ENCODE measurements at regions not wholly inside any gene's neighbourhood (a gene's known extent, or its start where the extent isn't known, plus 50 kb on each side); places are given as distances from the start of the nearest gene placed in this dataset.

DNA sequence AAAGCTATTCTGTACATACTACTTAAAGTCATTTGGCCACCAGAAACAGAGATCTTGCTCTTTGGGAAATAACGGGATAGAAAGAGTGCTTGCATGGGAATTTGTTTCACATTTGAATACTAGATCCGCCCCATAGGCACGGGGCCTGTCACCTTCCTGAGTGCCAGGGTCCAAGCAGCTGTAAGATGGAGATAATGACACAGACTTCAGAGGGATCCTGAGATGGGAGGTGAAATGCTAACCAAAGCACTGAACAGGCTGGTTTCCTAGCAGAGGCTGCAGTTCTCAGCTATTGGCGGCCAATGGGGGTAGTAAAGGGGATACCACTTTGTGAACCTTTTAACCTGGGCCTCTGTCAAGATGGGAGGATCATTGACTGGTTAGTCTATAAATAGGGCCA, 225.4 kb downstream of the IRF8 start:
- Histone ChIP-seq H3K36me3 (ENCODE audit: control insufficient read depth, insufficient read depth, low read length) (no peaks in the 10 kb centered on the region), H3K27me3 (ENCODE audit: control insufficient read depth, insufficient read depth, low read length) (peaks cover 5% of the 10 kb centered on the region), H3K9me3 (ENCODE audit: control insufficient read depth, insufficient read depth, low read length) (no peaks in the 10 kb centered on the region), H3K9ac (ENCODE audit: low read depth, low read length) (no peak overlapping the region), H3K4me3 (ENCODE audit: low read depth, low read length) (no peak overlapping the region), H3K4me1 (ENCODE audit: control insufficient read depth, insufficient read depth, low read length) (no peaks in the 10 kb centered on the region)

DNA sequence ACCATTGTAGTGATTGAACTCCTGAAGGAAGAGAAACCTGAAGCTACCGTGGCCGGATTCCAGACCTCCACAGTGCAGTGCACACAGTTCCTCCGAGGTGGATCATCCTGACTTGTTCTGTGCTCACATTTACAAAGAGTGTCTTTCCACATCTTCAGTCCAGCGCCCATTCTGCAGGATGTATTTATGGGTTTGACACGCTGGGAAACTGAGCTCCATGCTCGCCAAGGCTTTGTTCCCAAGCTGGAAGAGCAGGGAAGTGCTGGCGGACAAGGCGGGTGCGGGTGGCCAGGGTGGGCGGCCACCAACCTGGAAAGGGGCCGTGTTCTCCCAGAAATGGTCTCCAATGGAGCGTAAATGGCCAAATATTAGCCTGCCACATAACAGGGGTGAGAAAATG, 227.9 kb downstream of the IRF8 start:
- no peaks in the 10 kb centered on the region for H3K4me1 ChIP-seq (ENCODE audit: control insufficient read depth, insufficient read depth, low read length)
- H3K9me3 ChIP-seq (ENCODE audit: control insufficient read depth, insufficient read depth, low read length), result no peaks in the 10 kb centered on the region
- H3K36me3 ChIP-seq (ENCODE audit: control insufficient read depth, insufficient read depth, low read length), result no peaks in the 10 kb centered on the region
- H3K4me3 ChIP-seq (ENCODE audit: low read depth, low read length), result no peak overlapping the region
- H3K9ac ChIP-seq (ENCODE audit: low read depth, low read length), result no peak overlapping the region
- peaks cover 2% of the 10 kb centered on the region for H3K27me3 ChIP-seq (ENCODE audit: control insufficient read depth, insufficient read depth, low read length)

DNA sequence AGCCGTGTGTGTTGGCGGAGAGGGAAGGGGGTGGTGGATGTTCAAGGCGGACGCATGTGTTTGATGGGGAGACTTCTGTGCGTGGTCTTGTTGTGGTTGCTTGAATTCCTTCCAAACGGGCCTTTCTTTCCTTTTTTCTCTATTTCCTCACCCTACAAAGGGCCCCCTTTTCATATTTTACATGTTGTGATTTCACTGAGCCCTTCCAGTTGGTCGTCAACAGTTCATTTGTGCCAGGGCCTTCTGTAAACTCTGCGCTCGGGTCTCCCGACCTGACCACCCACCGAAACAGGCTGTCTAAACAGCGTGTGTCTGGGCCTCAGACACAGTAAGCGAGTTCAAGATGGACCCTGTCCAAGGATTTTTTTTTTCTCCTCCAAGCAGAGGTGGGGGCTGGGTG, 228.4 kb downstream of the IRF8 start:
- no peaks in the 10 kb centered on the region for H3K9me3 ChIP-seq (ENCODE audit: control insufficient read depth, insufficient read depth, low read length)
- no peak overlapping the region for H3K4me3 ChIP-seq (ENCODE audit: low read depth, low read length)
- no peaks in the 10 kb centered on the region for H3K27me3 ChIP-seq (ENCODE audit: control insufficient read depth, insufficient read depth, low read length)
- H3K36me3 ChIP-seq (ENCODE audit: control insufficient read depth, insufficient read depth, low read length), result no peaks in the 10 kb centered on the region
- H3K9ac ChIP-seq (ENCODE audit: low read depth, low read length), result no peak overlapping the region
- no peaks in the 10 kb centered on the region for H3K4me1 ChIP-seq (ENCODE audit: control insufficient read depth, insufficient read depth, low read length)

DNA sequence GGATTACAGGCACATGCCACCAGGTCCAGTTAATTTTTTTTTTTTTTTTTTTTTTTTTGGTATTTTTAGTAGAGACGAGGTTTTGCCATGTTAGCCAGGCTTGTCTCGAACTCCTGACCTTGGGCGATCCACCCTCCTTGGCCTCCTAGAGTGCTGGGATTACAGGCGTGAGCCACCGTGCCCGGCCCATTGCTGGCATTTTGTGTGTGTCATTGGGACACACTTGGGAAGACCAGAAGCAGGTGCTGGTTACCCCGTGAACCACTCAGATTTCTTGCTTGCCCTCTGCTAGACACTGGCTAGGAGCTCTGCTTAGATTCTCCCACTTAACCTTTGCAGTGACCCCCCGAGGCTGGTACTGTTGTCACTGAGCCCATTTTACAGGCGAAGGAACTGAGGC, 229.3 kb downstream of the IRF8 start:
- Histone ChIP-seq H3K36me3 (ENCODE audit: control insufficient read depth, insufficient read depth, low read length) (no peaks in the 10 kb centered on the region), H3K4me3 (ENCODE audit: low read depth, low read length) (no peak overlapping the region), H3K27me3 (ENCODE audit: control insufficient read depth, insufficient read depth, low read length) (no peaks in the 10 kb centered on the region), H3K4me1 (ENCODE audit: control insufficient read depth, insufficient read depth, low read length) (no peaks in the 10 kb centered on the region), H3K9me3 (ENCODE audit: control insufficient read depth, insufficient read depth, low read length) (no peaks in the 10 kb centered on the region), H3K9ac (ENCODE audit: low read depth, low read length) (no peak overlapping the region)

DNA sequence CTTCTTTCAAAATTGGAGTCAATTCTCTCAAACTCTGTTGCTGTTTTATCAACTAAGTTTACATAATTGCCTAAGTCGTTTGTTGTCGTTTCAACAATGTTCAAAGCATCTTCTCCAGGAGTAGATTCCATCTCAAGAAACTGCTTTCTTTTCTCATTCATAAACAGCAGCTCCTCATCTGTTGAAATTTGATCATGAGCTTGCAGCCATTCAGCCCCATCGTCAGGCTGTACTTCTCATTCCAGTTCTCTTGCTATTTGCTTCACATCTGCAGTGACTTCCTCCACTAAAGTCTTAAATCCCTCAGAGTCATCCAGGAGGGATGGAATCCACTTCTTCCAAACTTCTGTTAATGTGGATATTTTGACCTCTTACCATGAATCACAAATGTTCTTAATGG, 230.6 kb downstream of the IRF8 start:
- Histone ChIP-seq H3K27me3 (ENCODE audit: control insufficient read depth, insufficient read depth, low read length) (no peaks in the 10 kb centered on the region), H3K9ac (ENCODE audit: low read depth, low read length) (no peak overlapping the region), H3K4me3 (ENCODE audit: low read depth, low read length) (no peak overlapping the region), H3K36me3 (ENCODE audit: control insufficient read depth, insufficient read depth, low read length) (no peaks in the 10 kb centered on the region), H3K4me1 (ENCODE audit: control insufficient read depth, insufficient read depth, low read length) (no peaks in the 10 kb centered on the region), H3K9me3 (ENCODE audit: control insufficient read depth, insufficient read depth, low read length) (no peaks in the 10 kb centered on the region)

DNA sequence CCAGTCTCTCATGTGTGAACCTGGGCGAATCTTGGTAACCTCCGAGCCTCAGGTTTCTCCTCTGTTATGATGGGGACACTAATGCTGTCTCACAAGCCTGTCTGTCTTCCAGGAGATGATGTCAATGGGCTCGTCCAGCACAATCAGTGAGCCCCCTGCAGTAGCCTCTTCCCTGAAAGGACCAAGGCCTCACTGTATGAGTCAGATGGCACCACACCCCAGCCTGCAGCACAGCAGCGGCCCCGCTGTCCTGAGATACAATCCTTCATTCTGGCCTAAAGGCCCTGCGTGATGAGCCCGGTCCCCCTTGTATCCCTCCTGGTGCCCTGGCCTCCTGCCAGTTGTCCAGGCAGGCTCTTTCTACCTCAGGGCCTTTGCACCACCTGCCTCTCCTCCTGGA, 234.4 kb downstream of the IRF8 start:
- Histone ChIP-seq H3K36me3 (ENCODE audit: control insufficient read depth, insufficient read depth, low read length) (no peaks in the 10 kb centered on the region), H3K27me3 (ENCODE audit: control insufficient read depth, insufficient read depth, low read length) (no peaks in the 10 kb centered on the region), H3K4me3 (ENCODE audit: low read depth, low read length) (no peak overlapping the region)

DNA sequence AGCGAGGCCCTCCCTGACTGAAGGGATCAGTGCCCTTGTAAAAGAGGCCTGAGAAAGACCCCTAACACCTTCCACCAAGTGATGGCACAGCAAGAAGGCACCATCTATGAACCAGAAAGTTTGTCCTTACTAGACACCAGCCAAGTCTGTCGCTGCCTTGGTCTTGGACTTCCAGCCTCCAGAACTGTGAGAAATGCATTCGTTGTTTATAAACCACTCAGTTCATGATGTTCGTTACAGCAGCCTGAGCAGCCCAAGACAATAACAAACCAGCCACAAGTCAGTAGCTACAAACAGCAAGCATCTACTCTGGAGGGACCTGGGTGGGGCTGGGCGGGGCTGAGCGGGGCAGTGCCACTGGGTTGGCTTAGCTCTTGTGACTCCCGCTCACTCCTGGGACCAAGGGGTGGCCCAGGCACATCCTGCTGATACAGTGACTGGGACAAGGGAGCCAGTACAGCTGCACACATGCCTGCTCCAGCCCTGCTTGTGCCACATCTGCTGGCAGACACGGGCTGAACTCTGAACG, 234.9 kb downstream of the IRF8 start:
- Histone ChIP-seq H3K4me3 (ENCODE audit: low read depth, low read length) (no peak overlapping the region), H3K9ac (ENCODE audit: low read depth, low read length) (no peak overlapping the region), H3K27me3 (ENCODE audit: control insufficient read depth, insufficient read depth, low read length) (no peaks in the 10 kb centered on the region), H3K4me1 (ENCODE audit: control insufficient read depth, insufficient read depth, low read length) (no peaks in the 10 kb centered on the region), H3K9me3 (ENCODE audit: control insufficient read depth, insufficient read depth, low read length) (no peaks in the 10 kb centered on the region), H3K36me3 (ENCODE audit: control insufficient read depth, insufficient read depth, low read length) (no peaks in the 10 kb centered on the region)

More for the DNA sequence above, 234.4 kb downstream of the IRF8 start:
- no peak overlapping the region for H3K9ac ChIP-seq (ENCODE audit: low read depth, low read length)
- H3K9me3 ChIP-seq (ENCODE audit: control insufficient read depth, insufficient read depth, low read length), result no peaks in the 10 kb centered on the region
- H3K4me1 ChIP-seq (ENCODE audit: control insufficient read depth, insufficient read depth, low read length), result no peaks in the 10 kb centered on the region

DNA sequence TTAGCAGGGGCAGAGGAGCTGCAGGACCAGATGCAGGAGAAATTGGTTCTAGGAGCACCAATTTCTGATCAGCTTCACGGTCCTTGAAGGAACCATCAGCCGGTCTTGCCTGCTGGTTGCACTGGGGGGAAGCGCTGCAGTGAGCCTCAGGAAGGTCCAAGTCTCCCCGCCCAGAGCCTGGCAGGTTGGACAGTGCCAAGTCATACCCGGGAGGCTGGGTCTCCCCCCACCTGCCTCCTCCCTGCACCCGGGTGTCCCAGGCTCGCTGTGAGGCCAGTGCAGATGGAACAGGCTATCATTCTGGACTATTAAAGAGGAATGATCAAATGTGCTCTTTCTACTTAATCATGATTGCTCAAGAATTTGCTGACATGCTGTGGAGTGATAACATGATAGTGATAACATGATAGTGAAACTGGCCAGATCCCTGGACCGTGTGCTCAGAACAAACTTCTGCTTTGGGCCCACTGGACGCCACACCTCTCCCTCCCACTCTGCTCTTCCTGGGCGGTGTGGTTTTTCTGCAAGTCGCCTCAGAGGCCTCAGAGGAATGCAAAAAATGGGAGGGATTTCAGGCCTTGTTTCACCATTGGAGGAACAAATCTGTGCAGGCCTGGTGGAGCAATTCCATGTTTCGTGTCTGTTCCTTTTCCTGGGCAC, 236.0 kb downstream of the IRF8 start:
- H3K4me1 ChIP-seq (ENCODE audit: control insufficient read depth, insufficient read depth, low read length), result no peaks in the 10 kb centered on the region
- no peaks in the 10 kb centered on the region for H3K27me3 ChIP-seq (ENCODE audit: control insufficient read depth, insufficient read depth, low read length)
- no peaks in the 10 kb centered on the region for H3K9me3 ChIP-seq (ENCODE audit: control insufficient read depth, insufficient read depth, low read length)
- H3K4me3 ChIP-seq (ENCODE audit: low read depth, low read length), result no peak overlapping the region
- no peaks in the 10 kb centered on the region for H3K36me3 ChIP-seq (ENCODE audit: control insufficient read depth, insufficient read depth, low read length)
- H3K9ac ChIP-seq (ENCODE audit: low read depth, low read length), result no peak overlapping the region

DNA sequence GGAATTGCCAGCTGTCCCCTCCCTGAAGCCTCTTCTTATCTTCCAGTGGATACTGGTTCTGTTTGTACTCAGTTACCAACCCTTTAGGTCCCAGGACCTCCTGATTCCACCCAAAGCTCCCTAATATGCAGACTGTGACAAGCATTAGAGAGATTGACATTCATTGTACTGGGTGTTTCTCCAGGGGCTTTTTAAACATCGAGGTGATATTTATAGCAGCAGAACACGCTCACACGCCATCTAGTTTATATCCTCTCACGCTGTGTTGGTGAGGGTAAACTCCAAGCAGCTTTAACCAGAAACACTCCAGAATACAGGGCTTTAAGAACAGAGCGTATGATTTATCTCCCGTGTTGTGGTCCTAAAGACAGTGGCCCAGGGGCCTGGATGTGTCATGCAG, 238.4 kb downstream of the IRF8 start:
- Histone ChIP-seq H3K36me3 (ENCODE audit: control insufficient read depth, insufficient read depth, low read length) (no peaks in the 10 kb centered on the region), H3K4me3 (ENCODE audit: low read depth, low read length) (no peak overlapping the region), H3K4me1 (ENCODE audit: control insufficient read depth, insufficient read depth, low read length) (no peaks in the 10 kb centered on the region), H3K27me3 (ENCODE audit: control insufficient read depth, insufficient read depth, low read length) (no peaks in the 10 kb centered on the region), H3K9ac (ENCODE audit: low read depth, low read length) (no peak overlapping the region), H3K9me3 (ENCODE audit: control insufficient read depth, insufficient read depth, low read length) (no peaks in the 10 kb centered on the region)

DNA sequence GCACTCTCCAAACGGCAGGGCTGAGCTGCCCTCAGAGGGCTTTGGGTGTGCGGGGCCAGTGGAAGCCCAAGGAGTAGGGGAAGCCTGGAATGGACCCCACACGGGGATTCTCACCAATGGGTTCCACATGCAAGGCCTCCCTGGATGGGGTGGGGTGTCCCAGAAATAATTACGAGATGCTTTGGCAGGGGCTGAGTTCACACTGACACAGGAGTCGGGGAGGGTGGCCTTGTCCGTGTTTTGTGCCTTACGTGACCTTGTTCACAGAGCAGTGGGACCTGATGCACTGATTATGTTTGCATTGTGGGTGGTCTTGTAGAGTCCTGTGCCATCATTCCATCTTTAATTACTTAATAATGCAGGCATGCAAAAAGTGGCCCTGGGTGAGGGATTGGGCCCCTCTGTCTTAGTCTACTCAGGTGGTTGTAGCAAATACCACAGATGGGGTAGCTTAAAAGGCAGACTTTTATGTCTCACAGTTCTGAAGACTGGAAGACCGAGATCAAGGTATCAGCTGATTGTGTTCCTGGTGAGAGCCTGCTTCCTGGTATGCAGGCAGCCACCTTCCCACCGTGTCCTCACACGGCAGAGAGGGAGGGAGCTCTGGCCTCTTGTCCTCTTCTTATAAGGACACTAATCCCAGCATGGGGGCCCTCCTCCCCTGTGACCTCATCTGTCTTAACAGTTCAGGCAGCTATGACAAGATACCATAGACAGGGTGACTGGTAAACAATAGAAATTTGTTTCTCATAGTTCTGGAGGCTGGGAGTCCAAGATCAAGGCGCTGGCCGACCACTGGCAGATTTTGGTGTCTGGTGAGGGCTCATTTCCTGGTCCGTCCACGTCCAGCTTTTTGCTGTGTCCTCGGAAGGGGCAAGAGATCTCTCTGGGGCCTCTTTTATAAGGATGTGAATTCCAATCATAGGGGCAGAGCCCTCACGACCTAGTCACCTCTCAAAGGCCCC, 239.4 kb downstream of the IRF8 start:
- Histone ChIP-seq H3K4me1 (ENCODE audit: control insufficient read depth, insufficient read depth, low read length) (no peaks in the 10 kb centered on the region), H3K9me3 (ENCODE audit: control insufficient read depth, insufficient read depth, low read length) (no peaks in the 10 kb centered on the region), H3K9ac (ENCODE audit: low read depth, low read length) (no peak overlapping the region), H3K4me3 (ENCODE audit: low read depth, low read length) (no peak overlapping the region), H3K36me3 (ENCODE audit: control insufficient read depth, insufficient read depth, low read length) (no peaks in the 10 kb centered on the region), H3K27me3 (ENCODE audit: control insufficient read depth, insufficient read depth, low read length) (no peaks in the 10 kb centered on the region)

DNA sequence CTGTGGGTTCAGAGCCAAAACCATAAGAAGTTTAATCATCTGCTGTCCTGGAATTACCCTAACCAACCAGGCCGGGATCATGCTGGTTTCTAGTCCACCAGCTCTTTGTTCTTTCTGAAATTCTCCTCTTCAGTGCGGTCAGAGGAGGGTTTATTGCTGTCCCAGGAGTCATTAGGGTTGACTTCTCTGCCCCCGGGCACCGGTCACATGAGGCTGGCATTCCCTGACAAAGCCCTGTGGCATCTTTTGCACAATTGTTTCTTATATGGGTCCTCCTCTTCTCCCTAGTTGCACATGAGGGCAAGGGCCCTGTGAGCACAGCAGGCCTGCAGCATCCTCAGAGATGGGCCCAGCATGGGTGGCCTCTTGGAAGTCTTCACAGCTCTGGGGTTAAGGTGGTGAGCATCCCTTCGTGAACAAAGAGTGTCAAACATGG, 243.9 kb downstream of the IRF8 start:
- Histone ChIP-seq H3K4me1 (ENCODE audit: control insufficient read depth, insufficient read depth, low read length) (no peaks in the 10 kb centered on the region), H3K4me3 (ENCODE audit: low read depth, low read length) (no peak overlapping the region), H3K36me3 (ENCODE audit: control insufficient read depth, insufficient read depth, low read length) (no peaks in the 10 kb centered on the region), H3K9me3 (ENCODE audit: control insufficient read depth, insufficient read depth, low read length) (no peaks in the 10 kb centered on the region), H3K27me3 (ENCODE audit: control insufficient read depth, insufficient read depth, low read length) (no peaks in the 10 kb centered on the region), H3K9ac (ENCODE audit: low read depth, low read length) (no peak overlapping the region)

DNA sequence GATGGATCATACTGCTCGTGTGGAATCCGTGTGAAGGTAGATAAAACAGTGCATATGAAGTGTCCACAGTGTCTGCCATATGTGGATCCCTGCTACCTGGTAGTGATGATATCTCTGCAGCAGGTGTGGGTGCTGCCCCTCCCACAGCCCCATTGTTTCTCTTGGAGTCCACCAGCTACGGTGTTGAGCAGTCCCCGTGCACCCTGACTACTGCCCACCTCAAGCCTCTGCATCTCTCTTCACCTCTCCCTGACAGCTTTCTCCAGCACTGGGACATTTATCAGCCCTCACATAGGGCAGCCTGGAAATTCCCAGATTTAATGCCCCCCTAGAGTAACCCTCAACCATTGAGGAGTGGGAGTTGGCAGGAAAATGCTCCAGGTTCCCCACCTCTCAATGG, 244.7 kb downstream of the IRF8 start:
- H3K9me3 ChIP-seq (ENCODE audit: control insufficient read depth, insufficient read depth, low read length), result no peaks in the 10 kb centered on the region
- H3K9ac ChIP-seq (ENCODE audit: low read depth, low read length), result no peak overlapping the region
- no peaks in the 10 kb centered on the region for H3K4me1 ChIP-seq (ENCODE audit: control insufficient read depth, insufficient read depth, low read length)
- no peak overlapping the region for H3K4me3 ChIP-seq (ENCODE audit: low read depth, low read length)
- H3K27me3 ChIP-seq (ENCODE audit: control insufficient read depth, insufficient read depth, low read length), result no peaks in the 10 kb centered on the region
- H3K36me3 ChIP-seq (ENCODE audit: control insufficient read depth, insufficient read depth, low read length), result no peaks in the 10 kb centered on the region
